IPS-18c (cell line): ENCODE measurements at regions not wholly inside any gene's neighbourhood (a gene's known extent, or its start where the extent isn't known, plus 50 kb on each side); places are given as distances from the start of the nearest gene placed in this dataset.

Source experiments
- H3K4me3 ChIP-seq: 2 replicates; pipeline ENCODE4 v1.7.0; 2013; ENCODE audit warnings: low read depth, mild to moderate bottlenecking, low read length, moderate library complexity; ENCODE audit not compliant: insufficient read depth
- H3K9me3 ChIP-seq: one replicate; pipeline ENCODE4 v1.6.1; 2013; ENCODE audit warnings: mild to moderate bottlenecking, low read length, moderate library complexity; ENCODE audit not compliant: control insufficient read depth, insufficient read depth

GRCh38 chr20:39318911-39319310 is 356.8 kb downstream of the DHX35 start:
- H3K4me3 ChIP-seq, result no peak overlapping the region
- H3K9me3 ChIP-seq, result peaks cover 2% of the 10 kb centered on the region

- Histone ChIP-seq H3K4me3 (no peak overlapping the region), H3K9me3 (no peaks in the 10 kb centered on the region)
Observed at GRCh38 chr20:39312676-39313075, 350.5 kb downstream of the DHX35 start.

GRCh38 chr20:39311851-39312506 is 349.8 kb downstream of the DHX35 start:
- H3K4me3 ChIP-seq, result no peak overlapping the region
- H3K9me3 ChIP-seq, result no peaks in the 10 kb centered on the region

DNA sequence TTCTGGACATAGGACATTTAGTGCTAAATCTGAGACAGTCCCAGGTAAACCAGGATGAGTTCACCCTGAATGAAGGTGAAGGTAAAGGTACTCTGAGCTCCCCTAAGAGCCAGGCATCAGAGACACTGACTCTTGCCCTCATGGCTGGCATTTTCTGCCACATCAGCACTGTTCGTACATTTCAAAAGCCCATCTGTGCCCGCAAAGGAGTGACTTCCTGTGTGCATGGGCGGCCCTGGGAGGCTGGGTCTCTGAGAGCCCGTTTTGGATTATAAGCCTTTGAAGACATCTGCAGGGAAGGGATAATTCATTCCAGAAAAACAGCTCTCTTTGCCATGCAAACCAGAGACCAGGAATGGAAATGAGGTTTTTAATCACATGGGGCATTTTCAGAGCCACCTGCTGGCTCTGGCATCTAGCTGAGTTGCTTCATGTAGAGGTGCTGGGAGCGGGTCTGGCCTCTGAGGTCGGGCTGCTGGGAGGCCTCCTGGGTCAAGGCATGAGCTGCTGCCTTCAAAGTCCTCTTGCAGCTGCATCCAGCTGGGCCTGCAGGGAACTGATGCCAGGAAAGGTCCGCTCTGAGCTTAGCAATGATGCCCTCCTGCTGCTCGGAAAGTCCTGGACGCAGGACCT is 348.3 kb downstream of the DHX35 start:
- Histone ChIP-seq H3K9me3 (no peaks in the 10 kb centered on the region), H3K4me3 (no peak overlapping the region)

DNA sequence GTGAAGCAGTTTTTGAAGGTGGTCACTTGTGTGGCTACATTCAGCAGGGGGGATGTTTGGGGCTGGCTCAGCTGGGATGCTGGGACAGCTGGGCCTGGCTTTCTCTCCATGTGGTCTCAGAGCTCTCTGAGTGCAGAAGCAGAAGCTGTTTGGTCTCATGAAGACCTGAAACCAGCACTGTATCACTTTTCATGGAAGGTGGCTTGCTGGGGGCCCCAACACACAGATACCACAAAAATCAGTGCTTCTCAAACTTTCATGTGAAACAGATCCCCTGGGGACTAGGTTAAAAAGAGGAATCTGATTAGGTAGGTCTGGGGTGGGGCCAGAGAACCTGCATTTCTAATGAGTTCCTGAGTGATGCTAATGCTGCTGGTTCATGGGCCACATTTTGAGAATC is 347.3 kb downstream of the DHX35 start:
- H3K9me3 ChIP-seq, result no peaks in the 10 kb centered on the region
- no peak overlapping the region for H3K4me3 ChIP-seq

DNA sequence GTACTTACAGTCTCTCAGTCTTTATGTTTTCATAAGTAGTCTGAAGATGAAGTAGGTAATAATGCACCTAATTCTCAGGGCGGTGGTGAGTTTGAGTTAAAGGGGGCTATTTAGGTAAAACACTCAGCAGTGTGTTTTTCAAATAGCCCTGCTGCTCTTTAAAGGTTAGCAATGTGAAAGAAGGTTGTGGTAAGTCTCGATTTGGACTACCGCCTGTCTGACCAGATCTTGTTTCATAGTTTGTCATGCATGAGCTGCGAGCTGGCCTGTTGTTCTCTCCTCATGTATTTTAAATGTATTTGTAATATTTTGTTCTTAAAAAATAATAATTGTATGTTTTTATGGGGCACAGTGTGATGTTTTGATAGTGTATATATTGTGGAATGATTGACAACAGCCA is 340.2 kb downstream of the DHX35 start:
- Histone ChIP-seq H3K9me3 (no peaks in the 10 kb centered on the region), H3K4me3 (no peak overlapping the region)

DNA sequence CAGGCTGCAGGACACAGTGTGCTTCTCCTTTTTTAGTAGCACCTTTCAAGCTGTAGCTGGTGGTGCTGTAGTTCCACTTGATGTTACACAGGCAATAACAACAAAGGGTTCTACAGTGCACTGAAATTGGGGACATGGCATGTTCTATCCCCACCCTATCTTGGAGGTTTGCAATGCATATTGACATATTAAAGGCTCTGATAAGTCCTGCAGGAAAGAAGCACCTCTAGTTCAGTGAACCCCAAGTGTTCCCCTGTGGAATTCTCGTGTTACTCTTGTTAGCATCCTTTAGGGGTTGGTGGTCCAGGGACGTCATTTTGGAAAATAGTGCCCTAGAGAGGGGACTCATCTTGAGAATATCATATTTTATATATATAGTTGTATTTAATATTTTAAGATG is 337.6 kb downstream of the DHX35 start:
- no peaks in the 10 kb centered on the region for H3K9me3 ChIP-seq
- H3K4me3 ChIP-seq, result no peak overlapping the region

- H3K4me3 ChIP-seq, result no peak overlapping the region
- H3K9me3 ChIP-seq, result no peaks in the 10 kb centered on the region
Observed at GRCh38 chr20:39298571-39299506, 336.7 kb downstream of the DHX35 start.

DNA sequence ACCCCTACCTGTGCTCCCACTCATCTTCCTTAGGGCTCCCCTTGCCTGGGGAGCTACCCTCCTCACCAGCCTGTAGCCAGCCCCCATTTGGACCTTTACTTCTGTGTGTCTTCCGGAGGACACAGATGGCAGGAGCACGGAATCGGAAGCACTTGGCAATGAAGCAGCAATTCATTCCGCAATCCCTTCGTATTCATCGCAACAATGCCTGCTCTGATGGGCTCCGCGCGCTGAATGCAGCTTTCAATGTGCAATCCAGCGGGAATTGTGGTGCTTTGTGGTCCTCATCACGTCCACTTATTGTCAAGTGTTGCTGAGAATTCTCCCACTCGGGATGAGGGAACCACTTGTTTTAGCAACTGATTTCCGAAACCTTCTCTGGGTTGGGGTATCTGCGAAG is 336.0 kb downstream of the DHX35 start:
- Histone ChIP-seq H3K9me3 (no peaks in the 10 kb centered on the region), H3K4me3 (no peak overlapping the region)

- H3K9me3 ChIP-seq, result no peaks in the 10 kb centered on the region
- no peak overlapping the region for H3K4me3 ChIP-seq
Observed at GRCh38 chr20:39295301-39295700, 333.2 kb downstream of the DHX35 start.

DNA sequence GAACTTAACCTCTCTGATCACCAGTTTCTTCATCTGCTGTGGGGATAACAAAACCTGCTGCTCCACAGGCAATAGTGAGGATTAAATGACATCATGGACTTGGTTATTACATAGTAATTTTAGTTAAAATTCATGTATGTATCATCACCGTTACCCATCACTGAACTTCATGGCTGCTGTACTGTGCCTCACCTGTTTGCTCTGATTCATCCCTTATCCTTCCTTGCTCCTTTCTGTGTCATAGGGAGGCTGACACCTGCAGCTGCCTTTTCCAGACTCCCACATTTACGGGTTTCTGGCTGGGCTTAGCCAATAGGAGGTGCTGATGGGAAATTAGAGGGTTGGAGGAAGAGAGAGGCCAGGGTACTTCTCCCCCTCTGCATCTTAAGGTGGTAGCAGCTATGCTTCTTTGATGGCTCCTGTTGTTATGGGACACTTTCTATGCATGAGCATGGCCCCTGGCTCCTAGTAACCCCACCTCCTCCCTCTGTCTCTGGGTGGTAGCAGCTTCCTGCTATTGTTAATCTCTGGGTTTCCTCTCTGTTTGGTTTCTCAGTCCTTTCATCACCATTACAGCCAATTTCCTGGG is 332.1 kb downstream of the DHX35 start:
- H3K4me3 ChIP-seq, result no peak overlapping the region
- no peaks in the 10 kb centered on the region for H3K9me3 ChIP-seq

- Histone ChIP-seq H3K9me3 (peaks cover 8% of the 10 kb centered on the region), H3K4me3 (no peak overlapping the region)
Observed at GRCh38 chr20:39292193-39292736, 330.1 kb downstream of the DHX35 start.

GRCh38 chr20:39291301-39291700 is 329.2 kb downstream of the DHX35 start:
- Histone ChIP-seq H3K4me3 (no peak overlapping the region), H3K9me3 (peaks cover 9% of the 10 kb centered on the region)

- H3K4me3 ChIP-seq, result no peak overlapping the region
- H3K9me3 ChIP-seq, result peaks cover 9% of the 10 kb centered on the region
Observed at GRCh38 chr20:39290575-39290974, 328.4 kb downstream of the DHX35 start.

DNA sequence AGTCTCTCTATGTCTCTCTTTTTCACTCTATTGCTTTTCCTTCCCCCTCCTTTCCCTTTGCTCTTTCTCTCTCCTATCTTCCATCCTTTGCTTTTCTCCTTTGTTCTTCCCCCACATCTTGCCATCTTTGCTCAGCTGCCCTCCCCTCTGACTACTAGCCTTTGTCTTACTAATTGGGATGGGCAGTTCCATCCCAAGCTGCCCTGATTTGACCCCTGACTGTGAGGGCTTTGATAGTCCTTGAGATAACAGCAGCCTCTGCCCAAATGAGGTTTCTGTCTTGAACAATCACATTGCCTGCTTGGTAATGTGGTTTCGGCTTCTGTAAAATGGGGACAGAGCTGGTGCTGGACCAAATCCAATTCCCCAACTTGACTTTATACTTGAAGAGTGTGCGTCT is 327.7 kb downstream of the DHX35 start:
- no peak overlapping the region for H3K4me3 ChIP-seq
- H3K9me3 ChIP-seq, result peaks cover 9% of the 10 kb centered on the region

- H3K9me3 ChIP-seq, result peaks cover 9% of the 10 kb centered on the region
- H3K4me3 ChIP-seq, result no peak overlapping the region
Observed at GRCh38 chr20:39289316-39289715, 327.2 kb downstream of the DHX35 start.

DNA sequence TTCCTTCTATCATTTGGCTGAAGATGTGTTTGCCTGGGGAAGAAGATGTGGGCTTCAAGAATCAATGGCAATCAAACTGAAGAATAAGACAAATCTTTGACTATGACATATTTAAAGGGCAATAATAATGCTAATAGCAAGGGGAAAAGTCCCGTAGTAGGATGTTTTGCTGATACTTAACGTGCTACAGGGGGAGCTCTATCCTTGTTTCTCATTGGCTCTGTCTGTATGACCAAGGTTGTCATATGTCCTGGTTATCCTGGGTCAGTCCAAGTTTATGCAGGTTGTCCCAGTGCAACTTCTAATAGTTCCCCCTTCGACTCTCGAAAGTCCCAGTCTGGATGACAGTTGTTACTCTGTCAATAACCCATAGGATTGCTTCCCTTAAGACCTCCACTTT is 321.3 kb downstream of the DHX35 start:
- Histone ChIP-seq H3K4me3 (no peak overlapping the region), H3K9me3 (peaks cover 9% of the 10 kb centered on the region)
